Globus pallidus (tissue), 1 donor: ENCODE measurements at regions not wholly inside any gene's neighbourhood (a gene's known extent, or its start where the extent isn't known, plus 50 kb on each side); places are given as distances from the start of the nearest gene placed in this dataset.

Source experiments
- DNase-seq: peaks from one replicate; pipeline ENCODE4 v3.0.0-alpha.2; 2015; ENCODE audit warnings: low spot score

- DNase-seq: no peak
Measured at GRCh38 chr13:74409551-74409950, 275.3 kb upstream of the KLF12 start.

DNA sequence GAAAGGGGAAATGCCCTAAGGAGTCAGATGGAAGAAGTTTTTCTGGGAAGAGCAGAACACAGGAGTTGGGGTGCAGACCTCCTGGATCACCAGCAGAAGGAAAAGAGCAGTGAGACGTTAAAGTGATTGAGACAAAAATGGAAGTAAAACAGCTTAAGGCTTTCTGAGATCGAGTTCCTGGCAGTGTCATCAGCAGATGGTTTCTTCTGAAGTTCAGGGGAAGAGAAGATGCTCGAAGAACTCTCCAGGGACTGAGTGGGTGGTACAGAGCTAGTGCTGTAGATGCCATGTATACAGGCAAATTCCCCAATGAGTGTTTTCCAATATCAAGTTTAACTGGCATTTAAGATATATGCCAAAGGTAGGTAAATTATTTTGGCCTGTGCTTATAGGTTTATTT lies 272.2 kb upstream of the KLF12 start:
- no peak for DNase-seq

DNA sequence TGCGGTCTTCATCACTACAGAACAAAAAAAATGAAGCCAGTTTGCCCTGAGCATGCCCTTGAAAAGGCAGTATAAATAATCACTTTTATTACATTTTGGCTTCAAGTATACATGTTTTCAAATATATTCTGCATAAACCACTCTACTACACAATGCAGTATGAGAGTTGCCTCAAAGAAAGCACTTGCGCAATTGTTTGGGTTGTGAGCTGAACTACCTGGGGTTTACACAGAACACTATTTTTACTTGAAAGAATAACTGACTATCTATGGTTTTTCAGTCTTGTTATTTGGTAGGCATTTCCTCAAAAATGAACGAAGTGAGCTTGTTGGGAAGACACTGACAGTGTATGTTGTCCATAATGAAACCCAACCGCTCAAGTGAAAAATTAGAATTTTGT lies 264.4 kb upstream of the KLF12 start:
- DNase-seq: no peak

DNA sequence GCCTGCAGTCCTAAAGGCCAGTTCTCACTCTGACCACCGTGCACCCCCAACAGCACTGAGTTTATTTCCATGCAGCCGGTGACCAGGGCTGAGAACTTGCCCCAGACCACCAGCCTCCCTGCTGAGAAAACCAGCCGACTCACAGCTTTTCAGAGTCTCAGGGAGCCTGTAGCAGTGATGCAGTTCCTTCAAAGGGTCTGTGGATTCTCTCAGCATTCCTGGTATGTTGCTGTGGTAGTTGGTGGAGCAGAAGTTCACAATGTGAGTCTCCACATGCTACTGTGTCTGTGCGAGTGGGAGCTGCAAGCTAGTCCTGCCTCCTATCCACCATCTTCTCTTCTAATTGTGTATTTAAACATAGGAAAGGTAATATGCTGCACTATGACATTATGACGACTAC lies 254.9 kb upstream of the KLF12 start:
- no peak for DNase-seq

DNA sequence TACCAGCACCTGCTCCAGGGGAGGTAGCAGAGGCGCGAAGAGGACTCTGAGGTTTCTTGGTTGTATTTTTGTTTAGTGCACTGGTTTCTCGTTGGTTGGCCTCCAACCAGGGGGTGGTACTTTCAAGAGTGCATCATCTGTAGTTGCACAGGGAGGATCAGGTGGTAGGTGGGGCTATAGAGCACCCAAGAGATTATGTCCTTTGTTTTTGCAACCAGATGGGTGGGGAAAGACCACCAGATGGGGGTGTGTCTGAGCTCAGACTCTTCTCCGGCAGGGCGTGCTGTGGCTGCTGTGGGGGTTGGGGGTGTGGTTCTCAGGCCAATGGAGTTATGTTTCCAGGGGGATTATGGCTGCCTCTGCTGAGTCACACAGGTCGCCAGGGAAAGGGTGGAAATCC lies 254.4 kb upstream of the KLF12 start:
- no peak for DNase-seq

DNA sequence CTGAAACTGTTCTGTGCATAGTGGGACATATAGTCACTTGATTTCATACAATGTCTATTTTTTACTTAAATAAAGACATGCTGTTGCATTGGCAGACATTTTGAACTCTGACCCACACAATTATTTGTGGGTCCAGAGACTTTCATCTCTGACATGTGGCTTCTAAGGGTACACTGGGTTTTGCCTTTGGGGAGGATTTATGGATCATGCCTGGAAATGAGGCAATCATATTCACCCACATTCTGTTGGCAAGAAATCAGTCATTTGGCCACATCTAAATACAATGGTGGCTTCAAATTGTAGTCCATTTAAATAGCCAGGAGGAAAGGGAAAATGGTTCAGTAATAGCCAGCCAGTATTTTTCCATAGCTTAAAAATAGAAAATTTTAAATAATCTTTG lies 238.3 kb upstream of the KLF12 start:
- no peak for DNase-seq

DNA sequence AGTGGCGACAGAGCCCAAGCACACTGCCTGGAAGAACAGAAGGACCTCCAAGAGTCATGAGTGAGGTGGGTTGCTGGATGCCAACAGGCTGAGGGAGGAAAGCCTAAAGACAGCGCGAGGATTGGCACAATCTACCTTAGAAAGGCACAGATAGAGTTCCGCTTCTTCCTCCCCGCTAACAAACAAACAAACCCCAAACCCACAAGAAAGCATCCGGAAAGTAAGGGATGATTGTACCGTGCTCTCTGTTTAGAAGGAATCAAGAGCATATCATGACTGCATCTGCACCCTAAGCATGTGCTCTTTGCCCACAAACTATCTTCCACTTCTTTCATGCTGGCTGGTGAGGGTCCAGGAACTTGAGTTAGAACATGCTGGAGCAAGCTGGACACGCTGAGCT lies 233.0 kb upstream of the KLF12 start:
- DNase-seq: no peak

DNA sequence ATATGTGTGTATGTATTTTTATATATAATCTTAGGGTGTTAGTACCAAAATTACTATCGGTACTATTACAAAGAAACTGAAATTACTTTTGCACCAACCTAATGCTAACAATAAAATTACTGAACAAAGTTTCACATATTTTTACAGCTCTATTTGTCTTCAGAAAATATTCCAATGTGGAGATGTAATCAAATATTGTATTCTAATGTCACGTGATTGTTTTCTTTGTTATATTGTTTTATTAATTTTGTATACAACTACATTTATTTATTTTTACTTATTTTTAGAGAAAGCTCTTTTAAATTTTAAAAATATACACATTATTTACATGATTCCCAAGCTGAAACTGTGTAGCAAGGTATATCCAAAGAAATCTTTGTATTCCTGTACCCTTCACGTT lies 227.1 kb upstream of the KLF12 start:
- DNase-seq: no peak

DNA sequence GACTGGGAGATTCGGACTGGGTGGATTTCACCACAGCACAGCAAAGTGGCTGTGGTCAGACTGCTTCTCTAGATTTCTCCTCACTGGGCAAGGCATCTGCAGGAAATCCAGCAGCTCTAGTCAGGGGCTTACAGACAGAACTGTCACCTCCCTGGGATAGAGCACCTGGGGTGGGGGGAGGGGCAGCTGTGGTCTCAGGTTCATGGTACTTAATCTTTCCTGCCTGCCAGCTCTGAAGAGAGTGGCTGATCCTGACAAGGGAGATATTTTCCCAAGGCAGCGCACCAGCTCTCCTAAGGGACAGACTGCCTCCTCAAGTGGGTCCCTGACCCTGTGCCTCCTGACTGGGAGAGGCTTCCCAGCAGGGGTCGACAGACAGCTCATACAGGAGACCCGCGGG lies 212.8 kb upstream of the KLF12 start:
- DNase-seq: no peak

- no peak for DNase-seq
Measured at GRCh38 chr13:74338341-74338740, 204.1 kb upstream of the KLF12 start.

GRCh38 chr13:74336546-74336945 lies 202.3 kb upstream of the KLF12 start:
- DNase-seq: no peak

DNA sequence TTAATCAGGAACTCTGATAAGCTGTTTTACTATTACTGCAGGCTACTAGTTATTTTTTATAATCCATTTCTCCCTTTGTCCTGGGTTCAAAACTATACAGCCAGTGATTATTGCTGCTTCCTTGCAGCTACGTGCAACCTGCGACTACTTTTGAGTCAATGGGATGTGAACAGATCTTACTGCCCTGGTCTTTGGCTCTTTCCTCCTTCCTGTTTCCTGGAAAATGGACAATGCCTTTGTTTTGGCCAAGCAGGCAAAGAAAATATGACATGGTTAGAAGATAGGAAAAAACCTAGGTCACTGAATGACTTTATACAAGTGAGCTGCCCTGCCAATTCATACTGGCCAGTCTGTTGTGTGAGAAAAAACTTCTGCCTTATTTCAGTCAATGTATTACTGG lies 201.2 kb upstream of the KLF12 start:
- DNase-seq: no peak

DNA sequence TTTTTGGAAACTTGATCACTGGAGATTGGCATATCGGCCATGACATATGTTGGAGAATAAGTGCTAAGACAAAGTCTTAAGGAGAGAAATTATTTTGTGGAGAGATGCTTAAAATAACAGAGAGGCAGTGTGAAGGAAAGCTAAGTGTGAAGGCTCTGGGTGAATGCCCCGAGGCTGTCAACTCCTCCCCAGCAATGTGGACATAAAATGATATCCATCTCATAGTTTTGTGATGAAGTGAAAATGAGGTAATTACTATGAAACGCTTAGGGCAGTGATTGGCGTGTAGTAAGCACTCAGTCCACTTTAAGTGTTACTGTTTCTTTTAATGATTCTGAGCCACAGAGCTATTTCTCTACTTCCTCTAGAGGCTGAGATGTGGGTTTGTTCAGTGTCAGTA lies 195.8 kb upstream of the KLF12 start:
- no peak for DNase-seq

GRCh38 chr13:74325106-74325505 lies 190.9 kb upstream of the KLF12 start:
- peak; percentile 43 for DNase-seq

GRCh38 chr13:74324338-74324737 lies 190.1 kb upstream of the KLF12 start:
- DNase-seq: no peak

- DNase-seq: no peak
Measured at GRCh38 chr13:74322562-74322961, 188.4 kb upstream of the KLF12 start.

- no peak for DNase-seq
Measured at GRCh38 chr13:74320282-74320681, 186.1 kb upstream of the KLF12 start.

DNA sequence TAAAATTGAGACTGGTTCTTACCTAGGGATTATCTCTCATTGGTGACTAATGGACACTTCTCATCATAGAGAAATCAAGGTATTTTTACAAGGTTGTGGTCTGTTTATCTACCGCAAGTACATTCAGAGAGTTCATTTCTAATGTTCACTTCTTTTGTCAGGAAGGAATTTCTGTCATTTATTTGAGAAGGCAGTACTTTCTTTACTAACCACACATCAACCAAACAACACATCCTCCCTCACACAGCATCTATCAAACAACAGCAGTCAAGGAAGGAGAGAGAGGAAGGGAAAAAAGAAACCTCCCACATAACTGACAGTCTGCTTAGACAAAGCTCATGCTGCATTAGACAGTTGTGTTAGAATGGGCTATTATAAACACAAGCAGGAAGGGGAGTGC lies 182.3 kb upstream of the KLF12 start:
- DNase-seq: no peak

DNA sequence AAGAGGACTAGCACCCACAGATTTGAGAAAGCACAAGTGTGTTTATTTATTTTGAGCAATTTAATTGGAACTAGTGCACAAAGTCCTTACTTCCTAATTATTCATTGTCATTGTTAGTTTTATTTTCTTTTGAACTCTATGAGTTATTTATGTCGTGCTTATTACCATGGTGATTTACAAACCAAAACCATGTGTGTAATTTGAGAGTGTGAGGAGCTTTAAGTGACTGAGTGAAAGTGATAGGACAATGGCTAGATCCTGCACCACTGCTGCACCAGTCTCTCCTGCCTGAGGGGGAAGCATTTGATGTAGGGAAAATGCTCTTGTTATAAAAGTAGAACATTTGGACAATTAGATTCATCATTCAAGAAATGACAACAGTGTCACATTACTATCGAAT lies 172.3 kb upstream of the KLF12 start:
- DNase-seq: no peak

DNA sequence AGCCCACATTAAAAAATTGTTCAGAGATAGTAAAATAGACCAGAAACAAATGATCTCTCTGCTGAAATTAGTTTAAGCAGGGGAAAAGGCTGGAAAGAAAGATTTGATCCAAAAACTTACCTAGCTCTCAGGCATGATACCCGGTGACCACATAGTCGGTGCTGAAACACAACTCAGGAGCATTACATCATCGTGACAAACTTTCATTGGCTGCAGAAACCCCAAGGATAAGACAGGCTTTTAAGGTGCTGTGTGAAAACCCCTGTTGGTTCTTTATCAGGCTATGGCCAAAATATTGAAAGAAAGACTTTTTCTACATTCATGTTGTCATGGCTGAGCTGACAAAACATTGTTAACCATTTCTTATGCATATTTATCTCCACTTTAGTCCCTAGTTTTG lies 171.7 kb upstream of the KLF12 start:
- no peak for DNase-seq

DNA sequence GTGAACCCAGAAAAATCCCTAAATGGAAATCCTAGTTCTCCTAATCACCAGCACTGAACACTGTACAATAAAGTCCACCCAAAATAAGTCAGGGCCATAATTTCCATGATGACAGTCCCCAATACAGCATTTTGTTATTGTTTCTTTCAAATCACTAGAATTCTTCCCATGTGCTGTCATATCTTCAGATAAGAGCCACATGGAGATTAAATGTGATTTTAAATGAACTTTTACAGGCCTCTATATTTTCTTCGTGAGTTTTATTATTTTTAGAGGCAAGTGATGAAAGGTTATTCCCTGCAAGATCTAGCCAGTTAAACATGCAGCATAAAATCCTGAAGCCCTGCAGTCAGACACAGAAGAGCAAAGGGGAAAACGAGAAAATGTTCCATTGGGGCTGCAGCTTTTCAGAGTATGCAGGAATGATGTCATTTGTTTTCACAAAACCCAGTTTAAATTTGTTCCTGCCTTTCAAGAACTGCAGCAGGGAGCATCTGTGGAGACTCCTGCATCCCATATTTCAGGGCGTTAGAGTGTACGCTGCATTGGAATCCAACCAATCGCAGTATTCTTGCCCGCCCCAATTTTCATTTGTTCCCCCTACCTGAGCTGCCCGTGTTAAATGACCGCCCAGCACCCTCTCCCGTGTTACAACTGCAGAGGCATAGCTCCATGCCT lies 167.2 kb upstream of the KLF12 start:
- DNase-seq: no peak

DNA sequence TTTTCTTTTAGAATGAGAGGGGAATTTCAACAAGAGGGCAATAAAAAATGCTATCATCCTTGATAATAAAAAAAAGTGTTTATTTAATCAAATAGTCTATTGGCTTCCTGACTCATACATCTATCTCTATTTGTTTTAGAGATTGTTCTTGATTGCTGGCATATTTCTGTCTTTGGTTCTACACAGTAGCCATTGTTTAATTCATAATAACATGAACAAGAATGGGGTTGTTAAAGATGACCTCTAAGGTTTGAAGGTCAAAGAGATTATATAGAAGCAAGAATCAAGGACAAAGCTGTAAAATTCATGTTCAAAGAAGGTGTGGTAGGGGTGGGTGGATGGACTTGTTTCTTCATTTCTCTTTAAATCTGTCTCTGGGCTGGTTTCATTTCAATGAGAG lies 166.0 kb upstream of the KLF12 start:
- DNase-seq: no peak

DNA sequence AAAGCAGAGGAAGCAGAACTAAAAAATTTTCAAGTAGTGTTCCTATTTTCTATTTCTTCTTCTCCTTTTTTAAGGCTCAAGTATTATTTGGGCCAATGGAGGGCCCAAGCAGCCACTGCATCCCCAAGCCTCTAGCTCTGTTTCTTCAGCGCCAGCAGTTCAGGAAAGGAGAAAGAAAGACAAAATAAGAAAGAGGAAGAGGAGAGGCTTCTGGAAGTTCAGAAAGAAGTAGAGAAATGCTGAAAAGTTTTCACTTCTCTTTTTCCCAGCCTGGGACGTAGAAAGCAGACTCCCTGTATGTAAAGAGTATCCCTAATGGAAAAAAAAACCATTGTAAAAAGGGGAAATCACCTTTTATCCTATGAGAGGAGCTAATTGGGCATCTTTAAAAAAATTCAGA lies 165.5 kb upstream of the KLF12 start:
- DNase-seq: peak; percentile 61

DNA sequence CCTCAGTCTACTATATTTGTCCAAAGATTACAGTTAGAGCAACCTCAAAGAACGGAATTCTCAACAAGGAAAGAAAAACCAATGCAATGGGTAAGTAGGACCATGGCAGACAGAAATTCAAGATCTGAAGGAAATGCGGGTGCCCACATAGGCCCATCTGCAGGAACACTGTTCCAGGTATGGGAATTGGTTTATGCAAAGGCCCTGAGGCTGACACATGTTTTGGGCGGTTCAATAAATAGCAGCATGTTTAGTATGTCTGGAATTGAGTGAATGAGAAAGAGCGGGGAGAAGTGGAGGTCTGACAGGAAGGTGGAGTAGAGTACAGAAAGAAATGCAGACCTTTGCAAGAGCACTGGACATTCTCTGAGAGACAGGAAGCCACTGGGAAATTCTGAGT lies 164.7 kb upstream of the KLF12 start:
- no peak for DNase-seq
